H9 (cell line): ENCODE measurements at regions not wholly inside any gene's neighbourhood (a gene's known extent, or its start where the extent isn't known, plus 50 kb on each side); places are given as distances from the start of the nearest gene placed in this dataset.

Experiments
- DNase-seq: peaks from one replicate; pipeline ENCODE4 v3.0.0-alpha.2; 2017
- H2AFZ ChIP-seq: one replicate; pipeline ENCODE4 v1.6.1; 2013; ENCODE audit warnings: mild to moderate bottlenecking, low read length, control low read depth, moderate library complexity
- H2AK5ac ChIP-seq: 2 replicates; pipeline ENCODE4 v1.6.1; 2013; ENCODE audit warnings: low read length, control low read depth, mixed read lengths; ENCODE audit not compliant: insufficient read length
- H2BK120ac ChIP-seq: one replicate; pipeline ENCODE4 v1.6.1; 2013; ENCODE audit warnings: low read depth, mild to moderate bottlenecking, low read length, control low read depth, inconsistent platforms; ENCODE audit not compliant: poor library complexity, severe bottlenecking
- H2BK12ac ChIP-seq: 2 replicates; pipeline ENCODE4 v1.6.1; 2013; ENCODE audit warnings: low read length, control low read depth, mixed read lengths, low read depth; ENCODE audit not compliant: insufficient read length
- H2BK15ac ChIP-seq: 2 replicates; pipeline ENCODE4 v1.6.1; 2013; ENCODE audit warnings: low read depth, low read length, control low read depth
- H2BK20ac ChIP-seq: one replicate; pipeline ENCODE4 v1.6.1; 2013; ENCODE audit warnings: low read depth, mild to moderate bottlenecking, low read length, control low read depth, inconsistent platforms; ENCODE audit not compliant: poor library complexity, severe bottlenecking
- H2BK5ac ChIP-seq: 2 replicates; pipeline ENCODE4 v1.6.1; 2013; ENCODE audit warnings: low read length, control low read depth, mixed read lengths; ENCODE audit not compliant: insufficient read length
- H3K14ac ChIP-seq: 2 replicates; pipeline ENCODE4 v1.6.1; 2013; ENCODE audit warnings: low read length, control low read depth; ENCODE audit not compliant: insufficient read depth
- H3K18ac ChIP-seq: 2 replicates; pipeline ENCODE4 v1.6.1; 2013; ENCODE audit warnings: low read depth, mild to moderate bottlenecking, mixed read lengths, low read length, control low read depth; ENCODE audit not compliant: insufficient read length
- H3K23ac ChIP-seq: 2 replicates; pipeline ENCODE4 v1.6.1; 2013; ENCODE audit warnings: low read length, control low read depth, mixed read lengths, low read depth; ENCODE audit not compliant: insufficient read length
- H3K23me2 ChIP-seq: 2 replicates; pipeline ENCODE4 v1.6.1; 2013; ENCODE audit warnings: low read depth, mild to moderate bottlenecking, mixed read lengths, low read length, control low read depth; ENCODE audit not compliant: insufficient read length, poor library complexity, severe bottlenecking
- H3K27ac ChIP-seq: 2 replicates; pipeline ENCODE4 v1.5.1; 2013; ENCODE audit warnings: low read length, control low read depth, mixed read lengths, low read depth; ENCODE audit not compliant: insufficient read length
- H3K27me3 ChIP-seq: 2 replicates; pipeline ENCODE4 v1.6.1; 2013; ENCODE audit warnings: low read length, control low read depth, inconsistent platforms; ENCODE audit not compliant: insufficient read depth
- H3K4ac ChIP-seq: 2 replicates; pipeline ENCODE4 v1.6.1; 2013; ENCODE audit warnings: low read depth, mild to moderate bottlenecking, control low read depth, inconsistent platforms, low read length, moderate library complexity
- H3K4me1 ChIP-seq: 2 replicates; pipeline ENCODE4 v1.6.1; 2013; ENCODE audit warnings: low read length, control low read depth, inconsistent platforms; ENCODE audit not compliant: insufficient read depth
- H3K4me2 ChIP-seq: 2 replicates; pipeline ENCODE4 v1.6.1; 2013; ENCODE audit warnings: low read length, control low read depth, mixed read lengths; ENCODE audit not compliant: insufficient read length, insufficient read depth
- H3K56ac ChIP-seq: 2 replicates; pipeline ENCODE4 v1.6.1; 2013; ENCODE audit warnings: low read depth, mild to moderate bottlenecking, mixed read lengths, low read length, control low read depth; ENCODE audit not compliant: insufficient read length
- H3K79me1 ChIP-seq: 2 replicates; pipeline ENCODE4 v1.6.1; 2013; ENCODE audit warnings: low read depth, mild to moderate bottlenecking, moderate library complexity, low read length, control low read depth, inconsistent platforms; ENCODE audit not compliant: insufficient read depth, poor library complexity, severe bottlenecking
- H3K79me2 ChIP-seq: 2 replicates; pipeline ENCODE4 v1.6.1; 2013; ENCODE audit warnings: low read length, control low read depth, inconsistent platforms; ENCODE audit not compliant: insufficient read depth
- H3K9ac ChIP-seq: 2 replicates; pipeline ENCODE4 v1.6.1; 2013; ENCODE audit warnings: low read length, control low read depth, mixed read lengths; ENCODE audit not compliant: insufficient read length; ENCODE audit errors: extremely low read depth
- H3K9me3 ChIP-seq: one replicate; pipeline ENCODE4 v1.6.1; 2013; ENCODE audit warnings: low read depth, low read length, inconsistent platforms; ENCODE audit not compliant: control insufficient read depth
- H3T11ph ChIP-seq: one replicate; pipeline ENCODE4 v1.6.1; 2013; ENCODE audit warnings: mild to moderate bottlenecking, low read length, control low read depth, inconsistent platforms
- H4K20me1 ChIP-seq: one replicate; pipeline ENCODE4 v1.6.1; 2013; ENCODE audit not compliant: control insufficient read depth, insufficient read length, insufficient read depth
- H4K5ac ChIP-seq: 2 replicates; pipeline ENCODE4 v1.6.1; 2013; ENCODE audit warnings: low read depth, mild to moderate bottlenecking, mixed read lengths, low read length, control low read depth; ENCODE audit not compliant: insufficient read length
- H4K8ac ChIP-seq: replicated peaks from 2 replicates; pipeline ENCODE4 v1.6.1; 2013; ENCODE audit warnings: low read length, control low read depth, mixed read lengths, low read depth; ENCODE audit not compliant: insufficient read length
- H4K91ac ChIP-seq: 2 replicates; pipeline ENCODE4 v1.6.1; 2013; ENCODE audit warnings: low read depth, mild to moderate bottlenecking, moderate library complexity, mixed read lengths, low read length, control low read depth; ENCODE audit not compliant: insufficient read length
- H3K27ac Mint-ChIP-seq, 3 experiments: 2 replicates in 2 of 3; 3 replicates in 1 of 3; pipeline ENCODE4 v1.8.0; 2020 to 2021; ENCODE audit warnings: mixed read lengths in 3 of 3, mild to moderate bottlenecking in 1 of 3, moderate library complexity in 1 of 3
- H3K27me3 Mint-ChIP-seq: 2 replicates; pipeline ENCODE4 v1.8.0; 2021; ENCODE audit warnings: low read depth, mild to moderate bottlenecking, moderate library complexity, mixed read lengths
- H3K36me3 Mint-ChIP-seq, 3 experiments: 2 replicates in 2 of 3; 3 replicates in 1 of 3; pipeline ENCODE4 v1.8.0; 2020 to 2021; ENCODE audit warnings: low read depth in 3 of 3, mixed read lengths in 3 of 3; ENCODE audit not compliant: insufficient read depth in 1 of 3
- H3K4me1 Mint-ChIP-seq, 2 experiments: 2 replicates each; pipeline ENCODE4 v1.8.0; 2020; ENCODE audit warnings: mixed read lengths in 2 of 2
- H3K4me3 Mint-ChIP-seq, 2 experiments: 2 replicates in 1 of 2; 3 replicates in 1 of 2; pipeline ENCODE4 v1.8.0; 2020 to 2021; ENCODE audit warnings: mild to moderate bottlenecking in 2 of 2, mixed read lengths in 2 of 2, moderate library complexity in 1 of 2
- H3K9me3 Mint-ChIP-seq, 2 experiments: 2 replicates in 1 of 2; 3 replicates in 1 of 2; pipeline ENCODE4 v1.8.0; 2020; ENCODE audit warnings: mild to moderate bottlenecking in 2 of 2, mixed read lengths in 2 of 2, moderate library complexity in 1 of 2
- CTCF ChIP-seq: fragments of 200-600 bp; sonication (generic); conservative IDR thresholded peaks from 3 replicates; pipeline ENCODE4 v1.8.0; 2021; ENCODE audit warnings: antibody characterized with exemption, mild to moderate bottlenecking
- WGBS: extraction: QIAGEN DNeasy Blood & Tissue Kit; methylation state at CpG from one replicate; pipeline ENCODE4 v1.1.7; 2013; ENCODE audit warnings: missing lambda C conversion rate, low lambda C conversion rate, mixed read lengths; ENCODE audit not compliant: insufficient read length; ENCODE audit errors: extremely low coverage; 5-methylcytosine and 5-hydroxymethylcytosine counted together

GRCh38 chr6:93918258-93918657, 498.9 kb upstream of the EPHA7 start:
- peaks cover 0 to 4% (median 0%) of the 10 kb centered on the region in 3 experiments; a peak in 2 of 7 replicates for H3K36me3 Mint-ChIP-seq
- H2BK120ac ChIP-seq, result no peak overlapping the region
- no peak overlapping the region for H3K4ac ChIP-seq
- peaks cover 0 to 8% of the 10 kb centered on the region in 2 experiments; a peak in 1 of 5 replicates for H3K9me3 Mint-ChIP-seq
- H3K14ac ChIP-seq, result no peak overlapping the region
- no peak overlapping the region for H3K56ac ChIP-seq
- H4K91ac ChIP-seq, result no peak overlapping the region
- H2AFZ ChIP-seq, result no peak overlapping the region
- H4K5ac ChIP-seq, result no peak overlapping the region
- H3K9me3 ChIP-seq, result no peaks in the 10 kb centered on the region
- H3K27ac ChIP-seq, result no peak overlapping the region
- no peaks in the 10 kb centered on the region for H3K79me1 ChIP-seq
- no peak overlapping the region for H2BK5ac ChIP-seq
- H2BK12ac ChIP-seq, result no peak overlapping the region
- H3K79me2 ChIP-seq, result no peaks in the 10 kb centered on the region
- H3K23me2 ChIP-seq, result no peaks in the 10 kb centered on the region
- no peak for DNase-seq
- WGBS, result no CpG with 5 or more reads among the region's 3 CpGs
- H3T11ph ChIP-seq, result no peak overlapping the region
- H3K4me2 ChIP-seq, result no peak overlapping the region
- no peak overlapping the region for H3K9ac ChIP-seq
- H3K4me1 Mint-ChIP-seq, result peaks cover 4 to 12% of the 10 kb centered on the region in 2 experiments; a peak in 2 of 4 replicates
- H2AK5ac ChIP-seq, result no peak overlapping the region
- H3K4me1 ChIP-seq, result 0 out of 2 replicates have a peak, but pooled peaks cover 5% of the 10 kb centered on the region
- no peak overlapping the region for H2BK15ac ChIP-seq
- no peak overlapping the region for H3K18ac ChIP-seq
- H3K23ac ChIP-seq, result no peak overlapping the region
- no peak for TF ChIP-seq CTCF
- H3K27me3 Mint-ChIP-seq, result no peaks in the 10 kb centered on the region
- H3K4me3 Mint-ChIP-seq, result no peak overlapping the region
- H4K8ac ChIP-seq, result no peak overlapping the region
- H4K20me1 ChIP-seq, result no peaks in the 10 kb centered on the region
- H2BK20ac ChIP-seq, result no peak overlapping the region
- H3K27me3 ChIP-seq, result no peaks in the 10 kb centered on the region
- no peak overlapping the region for H3K27ac Mint-ChIP-seq
